Natural killer cell (primary cell): ENCODE measurements at regions not wholly inside any gene's neighbourhood (a gene's known extent, or its start where the extent isn't known, plus 50 kb on each side); places are given as distances from the start of the nearest gene placed in this dataset.

Source experiments
- ATAC-seq, 3 donors: fragments of 150-1000 bp in 2 of 3; fragments of 200-7000 bp in 1 of 3; cut with Tn5 transposase; 1 replicate in 1 of 3; 2 replicates in 2 of 3; pipeline ENCODE4 v1.10.0; 2021; ENCODE audit warnings: mild to moderate bottlenecking in 2 of 3, moderate library complexity in 2 of 3
- DNase-seq, 2 donors: peaks; one replicate each; pipeline versions ENCODE4 v3.0.0 to v3.0.0-alpha.2; 2013 to 2021; ENCODE audit warnings: mixed read lengths in 1 of 2
- H3K27ac ChIP-seq: one replicate; pipeline ENCODE4 v1.5.1; 2013; ENCODE audit warnings: mild to moderate bottlenecking, low read length
- H3K27me3 ChIP-seq: one replicate; pipeline ENCODE4 v1.6.1; 2013; ENCODE audit warnings: low read length; ENCODE audit not compliant: control insufficient read depth, insufficient read depth
- H3K36me3 ChIP-seq: one replicate; pipeline ENCODE4 v1.6.1; 2013; ENCODE audit warnings: low read length; ENCODE audit not compliant: control insufficient read depth, insufficient read depth
- H3K4me1 ChIP-seq: one replicate; pipeline ENCODE4 v1.6.1; 2013; ENCODE audit warnings: low read length; ENCODE audit not compliant: control insufficient read depth, insufficient read depth
- H3K4me3 ChIP-seq: one replicate; pipeline ENCODE4 v1.5.1; 2013; ENCODE audit warnings: low read length
- H3K9me3 ChIP-seq: one replicate; pipeline ENCODE4 v1.6.1; 2013; ENCODE audit warnings: low read length; ENCODE audit not compliant: control insufficient read depth, insufficient read depth
- H3K27ac Mint-ChIP-seq, 2 donors: one replicate each; pipeline ENCODE4 v1.8.0; 2022; ENCODE audit warnings: mild to moderate bottlenecking in 2 of 2, mixed read lengths in 2 of 2, moderate library complexity in 1 of 2
- H3K27me3 Mint-ChIP-seq, 2 donors: one replicate each; pipeline ENCODE4 v1.8.0; 2022; ENCODE audit warnings: low read depth in 2 of 2, mixed read lengths in 2 of 2
- H3K36me3 Mint-ChIP-seq: one replicate; pipeline ENCODE4 v1.8.0; 2022; ENCODE audit warnings: mixed read lengths
- H3K4me1 Mint-ChIP-seq, 2 donors: one replicate each; pipeline ENCODE4 v1.8.0; 2022; ENCODE audit warnings: mixed read lengths in 2 of 2
- H3K4me3 Mint-ChIP-seq: one replicate; pipeline ENCODE4 v1.8.0; 2022; ENCODE audit warnings: mild to moderate bottlenecking, moderate library complexity, mixed read lengths
- H3K9me3 Mint-ChIP-seq, 2 donors: one replicate each; pipeline ENCODE4 v1.8.0; 2022; ENCODE audit warnings: mixed read lengths in 2 of 2
- CTCF ChIP-seq: fragments of 200-600 bp; IDR thresholded peaks from one replicate; pipeline ENCODE4 v1.8.0; 2022; ENCODE audit warnings: antibody characterized with exemption
- WGBS: methylation state at CpG from one replicate; pipeline ENCODE4 v1.1.7; 2013; ENCODE audit warnings: missing lambda C conversion rate; ENCODE audit not compliant: insufficient coverage; 5-methylcytosine and 5-hydroxymethylcytosine counted together
- intact Hi-C: fragments of 100-400 bp; cut with micrococcal nuclease; formaldehyde crosslinking; loops from one replicate; pipeline ENCODE4 v1.14.2; 2022

- Histone ChIP-seq H3K4me1 (no peaks in the 10 kb centered on the region), H3K27me3 (no peaks in the 10 kb centered on the region), H3K9me3 (no peaks in the 10 kb centered on the region), H3K27ac (no peak overlapping the region), H3K36me3 (no peaks in the 10 kb centered on the region), H3K4me3 (no peak overlapping the region)
- no peak for DNase-seq
- ATAC-seq, result no peak
- no peaks in the 10 kb centered on the region for H3K27me3 Mint-ChIP-seq
- WGBS, result 76% methylated on average over 2 of the region's 2 CpGs
- TF ChIP-seq CTCF, result no peak
- no peak overlapping the region for H3K4me3 Mint-ChIP-seq
- peaks cover 14 to 18% of the 10 kb centered on the region in 2 donors for H3K9me3 Mint-ChIP-seq
- peaks cover 10% of the 10 kb centered on the region for H3K36me3 Mint-ChIP-seq
- H3K4me1 Mint-ChIP-seq, result no peaks in the 10 kb centered on the region
- intact Hi-C loops, result no loop called here
- no peak overlapping the region for H3K27ac Mint-ChIP-seq
Observed at GRCh38 chr1:104797982-104798381, 1048.3 kb downstream of the AMY1C start.

GRCh38 chr1:104801344-104801743 is 1051.6 kb downstream of the AMY1C start:
- no peak overlapping the region for H3K4me3 ChIP-seq
- H3K4me3 Mint-ChIP-seq, result no peak overlapping the region
- TF ChIP-seq CTCF, result no peak
- H3K27ac ChIP-seq, result no peak overlapping the region
- H3K27me3 ChIP-seq, result no peaks in the 10 kb centered on the region
- H3K36me3 Mint-ChIP-seq, result peaks cover 7% of the 10 kb centered on the region
- DNase-seq (no peak), ATAC-seq (no peak)
- H3K9me3 ChIP-seq, result no peaks in the 10 kb centered on the region
- 83% methylated on average over 3 of the region's 3 CpGs for WGBS
- no peaks in the 10 kb centered on the region for H3K27me3 Mint-ChIP-seq
- peaks cover 9 to 17% of the 10 kb centered on the region in 2 donors for H3K9me3 Mint-ChIP-seq
- H3K4me1 Mint-ChIP-seq, result no peaks in the 10 kb centered on the region
- intact Hi-C loops, result no loop called here
- H3K4me1 ChIP-seq, result no peaks in the 10 kb centered on the region
- H3K27ac Mint-ChIP-seq, result no peak overlapping the region
- no peaks in the 10 kb centered on the region for H3K36me3 ChIP-seq

DNA sequence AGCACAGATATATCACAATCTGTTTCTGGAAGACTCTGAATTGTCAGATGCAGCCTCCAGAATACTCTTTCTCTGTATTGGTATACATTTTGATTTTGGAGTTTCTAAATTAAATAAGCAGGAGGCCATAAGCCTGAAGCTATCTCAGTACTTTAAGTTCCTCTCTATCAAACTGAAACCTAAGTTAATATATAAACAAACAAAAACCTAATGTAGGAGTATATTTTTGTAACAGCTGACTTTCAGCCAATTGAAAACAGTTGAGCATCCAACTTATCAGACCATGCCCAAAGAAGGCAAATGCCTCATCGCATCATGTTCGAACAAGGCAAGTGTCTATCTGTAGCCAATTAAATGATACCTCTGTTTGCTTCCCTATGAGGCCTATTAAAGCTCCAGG is 1054.4 kb downstream of the AMY1C start:
- no peak overlapping the region for H3K27ac ChIP-seq
- no peaks in the 10 kb centered on the region for H3K36me3 Mint-ChIP-seq
- peaks cover 3% of the 10 kb centered on the region for H3K9me3 ChIP-seq
- no peaks in the 10 kb centered on the region for H3K27me3 ChIP-seq
- WGBS, result 95% methylated on average over 2 of the region's 2 CpGs
- H3K27ac Mint-ChIP-seq, result no peak overlapping the region
- ATAC-seq (no peak), DNase-seq (no peak)
- no peaks in the 10 kb centered on the region for H3K4me1 ChIP-seq
- H3K36me3 ChIP-seq, result no peaks in the 10 kb centered on the region
- H3K27me3 Mint-ChIP-seq, result no peaks in the 10 kb centered on the region
- H3K4me3 Mint-ChIP-seq, result no peak overlapping the region
- H3K4me3 ChIP-seq, result no peak overlapping the region
- H3K9me3 Mint-ChIP-seq, result peaks cover 4 to 12% of the 10 kb centered on the region in 2 donors
- intact Hi-C loops, result no loop called here
- TF ChIP-seq CTCF, result no peak
- H3K4me1 Mint-ChIP-seq, result no peaks in the 10 kb centered on the region

DNA sequence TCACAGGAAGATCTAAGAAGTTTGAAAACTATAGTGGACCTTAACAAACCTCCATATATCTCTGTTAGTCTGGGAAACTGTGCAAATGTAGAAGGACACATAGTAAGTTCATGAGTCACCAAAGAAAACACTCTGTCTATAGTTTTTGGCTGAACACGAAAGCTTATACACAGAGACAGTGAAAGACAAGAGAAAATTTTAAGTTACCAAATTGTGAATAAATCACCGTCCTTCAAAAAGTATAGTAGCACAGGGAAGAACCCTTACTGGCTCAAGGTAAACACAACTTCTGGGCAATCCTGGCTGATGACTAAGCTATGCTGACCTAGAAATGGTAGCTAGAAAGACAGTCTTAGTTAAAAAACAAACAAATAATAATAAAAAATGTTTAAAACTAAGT is 1057.9 kb downstream of the AMY1C start:
- Mint-ChIP-seq H3K4me1 (no peaks in the 10 kb centered on the region), H3K4me3 (no peak overlapping the region), H3K27ac (no peak overlapping the region), H3K9me3 (peaks cover 9 to 10% of the 10 kb centered on the region in 2 donors), H3K27me3 (no peaks in the 10 kb centered on the region), H3K36me3 (no peaks in the 10 kb centered on the region)
- Histone ChIP-seq H3K4me1 (no peaks in the 10 kb centered on the region), H3K4me3 (no peak overlapping the region), H3K36me3 (no peaks in the 10 kb centered on the region), H3K27ac (no peak overlapping the region), H3K9me3 (peaks cover 3% of the 10 kb centered on the region), H3K27me3 (no peaks in the 10 kb centered on the region)
- no peak for DNase-seq
- 90% methylated on average over 2 of the region's 2 CpGs for WGBS
- ATAC-seq, result no peak
- intact Hi-C loops, result no loop called here
- no peak for TF ChIP-seq CTCF
